CD4-positive, alpha-beta T cell treated with Interferon gamma for 1 hour (primary cell): ENCODE measurements at regions not wholly inside any gene's neighbourhood (a gene's known extent, or its start where the extent isn't known, plus 50 kb on each side); places are given as distances from the start of the nearest gene placed in this dataset.
"Not testable (repeated sequence)": the region's sequence is repeated elsewhere in the genome, so short reads cannot be mapped to it uniquely, and the experiment has no call there.

Experiments
- DNase-seq: peaks from one replicate; pipeline ENCODE4 v3.0.0-alpha.2; 2020

DNA sequence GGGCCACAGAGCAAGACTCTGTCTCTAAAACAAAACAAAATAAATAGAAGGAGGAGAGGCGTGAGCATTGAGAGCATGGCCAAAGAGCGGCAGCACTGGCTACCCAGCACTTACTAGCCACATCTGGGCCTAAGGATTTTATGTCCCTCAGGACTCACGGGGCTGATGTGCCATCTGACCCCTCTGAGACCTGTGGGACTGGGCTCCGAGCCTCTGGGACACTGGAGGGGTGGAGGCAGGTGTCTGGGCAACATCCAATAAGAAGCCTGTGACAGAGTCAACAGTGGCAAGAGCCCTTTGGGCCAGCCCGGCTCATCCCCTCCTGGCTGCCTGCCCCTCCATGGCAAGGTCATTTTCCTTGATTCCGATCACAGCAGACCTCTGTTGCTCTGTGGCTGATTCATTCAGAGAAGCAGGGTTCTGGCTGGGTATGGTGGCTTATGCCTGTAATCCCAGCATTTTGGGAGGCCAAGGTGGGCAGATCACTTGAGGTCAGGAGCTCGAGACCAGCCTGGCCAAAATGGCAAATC is 60.7 kb downstream of the RRM2 start:
- DNase-seq: no peak

DNA sequence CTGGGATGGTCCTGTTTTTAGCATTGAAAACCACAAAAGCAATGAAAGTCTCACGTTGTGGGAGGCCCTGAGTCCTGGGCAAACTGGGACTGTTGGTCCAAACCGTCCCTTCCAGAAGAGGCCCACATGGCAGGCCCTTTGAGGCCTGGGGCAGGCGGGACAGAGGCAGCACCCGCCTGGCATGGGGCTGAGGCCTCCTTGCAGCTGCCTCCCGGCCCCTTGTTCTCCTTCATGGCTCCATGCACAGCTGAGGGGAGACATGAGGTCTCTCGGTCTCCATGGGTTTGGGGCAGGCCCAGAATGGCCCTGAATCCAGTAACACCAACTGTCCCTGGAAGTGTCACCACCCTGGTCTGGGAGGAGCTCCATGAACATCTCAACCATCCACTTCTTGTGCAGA is 61.9 kb downstream of the RRM2 start:
- no peak for DNase-seq

DNA sequence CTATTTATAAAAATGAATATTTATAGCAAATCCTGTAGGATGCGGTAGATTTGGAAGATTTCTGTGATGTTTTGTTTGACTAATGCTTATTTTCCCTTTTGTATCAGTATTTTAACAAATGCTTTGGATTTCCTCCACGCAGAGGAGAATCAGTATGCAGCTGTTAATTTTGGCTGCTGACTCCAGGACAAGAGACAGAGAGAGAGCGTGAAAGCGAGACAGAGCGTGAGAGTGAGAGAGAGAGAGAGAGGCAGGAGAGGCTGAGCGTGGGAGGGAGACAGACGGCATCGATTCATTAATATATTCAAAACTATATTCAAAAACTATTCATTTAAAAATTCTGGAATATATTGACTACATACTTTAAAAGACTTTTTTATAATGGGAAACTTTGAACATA is 62.5 kb downstream of the RRM2 start:
- no peak for DNase-seq

DNA sequence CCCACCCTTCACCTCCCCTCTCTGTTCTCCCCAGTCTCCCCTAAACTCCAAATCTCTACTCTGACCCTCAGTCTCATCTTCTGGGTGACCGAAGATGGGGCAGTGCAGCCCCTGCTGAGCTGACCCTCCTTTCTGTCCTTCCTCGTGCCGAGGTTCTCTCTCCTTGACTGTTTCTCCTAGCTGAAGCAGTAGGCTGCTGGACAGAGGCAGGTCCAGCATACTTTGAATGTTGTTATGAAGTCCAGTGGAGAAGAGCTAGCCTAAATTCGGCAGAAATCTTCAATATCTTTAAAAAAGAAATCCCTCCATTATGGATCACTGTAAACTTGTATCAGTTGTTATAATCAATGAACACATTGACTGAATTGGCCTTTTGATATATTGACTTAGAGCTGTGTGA is 63.2 kb downstream of the RRM2 start:
- DNase-seq: no peak

DNA sequence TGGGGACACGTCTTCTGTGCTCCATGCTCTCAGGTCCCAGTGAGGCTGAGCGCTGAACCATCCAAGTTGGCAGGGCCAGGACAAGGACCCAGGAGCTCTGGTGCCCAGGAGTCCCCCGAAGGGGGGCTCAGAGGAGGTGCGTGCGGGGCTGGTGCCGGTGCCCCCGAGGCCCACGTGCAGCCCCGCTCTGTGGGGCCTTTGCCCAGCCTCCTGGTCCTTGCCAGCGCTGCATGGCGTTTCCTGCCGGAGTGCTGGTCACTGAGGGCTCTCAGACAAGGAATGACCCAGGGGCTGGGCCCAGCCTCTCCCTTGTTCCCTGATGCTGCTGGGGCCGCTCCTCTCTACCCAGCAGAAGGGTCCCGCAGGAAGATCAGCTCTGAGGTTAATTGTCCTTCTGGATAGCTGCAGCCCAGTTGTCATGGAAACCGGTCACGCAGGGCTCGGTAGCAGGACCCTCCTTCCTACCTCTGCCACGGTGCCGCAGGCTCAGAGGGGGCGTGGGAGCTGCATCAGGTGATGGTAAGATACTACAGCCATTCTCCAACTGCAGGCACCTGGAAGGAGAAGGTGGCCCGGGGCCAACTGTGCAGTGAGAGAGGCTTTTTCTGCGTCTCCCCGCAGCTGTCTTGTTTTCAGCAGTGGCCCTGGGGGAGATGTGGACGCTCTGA is 64.5 kb downstream of the RRM2 start:
- DNase-seq: no peak

DNA sequence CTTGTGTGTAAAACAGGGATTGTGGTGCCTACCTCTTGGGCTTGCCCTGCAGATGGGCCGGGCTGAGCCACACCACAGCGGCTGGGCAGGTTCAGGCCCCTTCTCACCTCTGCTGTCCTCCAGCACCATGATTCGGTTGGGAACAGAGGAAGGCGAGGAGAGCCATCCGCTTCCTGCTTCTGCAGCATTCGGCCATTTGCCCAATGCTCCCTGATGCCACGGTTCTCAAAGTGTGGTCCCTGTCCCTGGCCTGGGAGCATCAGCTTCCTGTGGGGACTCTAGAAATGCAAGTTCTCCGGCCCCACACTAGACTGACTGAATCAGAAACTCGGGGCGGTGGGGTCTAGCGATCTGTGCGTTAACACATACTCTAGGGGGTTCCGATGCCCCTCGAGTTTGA is 65.1 kb downstream of the RRM2 start:
- DNase-seq: no peak

DNA sequence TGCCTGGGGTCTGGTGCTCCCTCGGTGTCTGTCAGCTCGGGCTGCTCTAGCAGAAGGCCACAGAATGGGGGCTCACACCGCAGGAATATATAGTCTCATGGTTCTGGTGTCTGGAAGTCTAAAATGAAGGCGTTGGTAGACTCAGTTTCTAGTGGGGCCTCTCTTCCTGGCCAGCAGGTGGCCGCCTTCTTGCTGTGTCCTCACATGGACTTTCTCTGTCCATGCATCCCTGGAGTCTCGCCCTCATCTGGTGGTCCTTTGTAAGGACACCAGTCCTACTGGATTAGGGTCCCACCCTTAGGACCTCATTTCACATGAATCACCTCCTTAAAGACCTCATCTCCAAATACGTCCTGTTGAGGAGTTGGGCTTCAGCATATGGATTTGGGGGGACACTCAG is 65.7 kb downstream of the RRM2 start:
- DNase-seq: no peak

DNA sequence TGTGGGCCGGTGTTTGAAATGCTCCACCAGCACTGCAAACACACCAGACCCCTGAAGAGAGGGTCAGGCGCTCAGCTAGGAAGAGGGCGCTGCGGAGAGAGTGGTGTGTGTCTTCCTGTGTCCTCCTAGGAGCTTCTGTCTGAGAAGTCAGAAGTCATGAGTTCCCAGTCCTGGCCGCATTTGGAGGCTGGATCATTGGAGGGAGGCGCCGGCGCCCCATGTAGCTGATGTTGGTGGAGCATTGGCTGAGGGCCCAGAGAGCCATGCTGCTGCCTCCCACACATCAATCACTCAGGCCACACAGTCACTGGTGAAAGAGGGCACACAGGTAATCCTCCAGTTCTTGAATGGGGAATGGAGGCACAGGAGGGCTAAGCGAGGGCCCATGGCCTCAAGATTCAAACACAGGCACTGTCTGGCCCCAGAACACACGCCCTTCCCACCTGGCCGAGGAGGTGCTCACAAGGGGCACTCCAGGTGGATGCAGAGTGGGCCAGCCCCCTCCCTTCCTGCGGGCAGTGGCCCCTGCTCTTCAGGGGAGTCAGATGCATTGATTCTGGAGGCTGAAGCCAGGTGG is 66.3 kb downstream of the RRM2 start:
- no peak for DNase-seq

DNA sequence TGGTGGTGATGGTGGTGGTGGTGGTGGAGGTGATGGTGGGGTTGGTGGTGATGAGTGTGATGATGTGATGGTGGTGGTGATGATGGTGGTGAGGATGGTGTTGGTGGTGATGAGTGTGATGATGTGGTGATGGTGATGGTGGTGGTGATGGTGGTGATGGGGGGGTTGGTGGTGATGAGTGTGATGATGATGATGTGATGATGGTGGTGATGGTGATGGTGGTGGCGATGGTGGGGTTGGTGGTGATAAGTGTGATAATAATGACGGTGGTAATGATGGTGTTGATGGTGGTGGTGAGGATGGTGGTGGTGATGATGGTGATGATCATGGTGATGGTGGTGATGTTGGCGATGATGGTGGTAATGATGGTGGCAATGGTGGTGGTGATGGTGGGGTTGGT is 67.7 kb downstream of the RRM2 start:
- DNase-seq: no peak

DNA sequence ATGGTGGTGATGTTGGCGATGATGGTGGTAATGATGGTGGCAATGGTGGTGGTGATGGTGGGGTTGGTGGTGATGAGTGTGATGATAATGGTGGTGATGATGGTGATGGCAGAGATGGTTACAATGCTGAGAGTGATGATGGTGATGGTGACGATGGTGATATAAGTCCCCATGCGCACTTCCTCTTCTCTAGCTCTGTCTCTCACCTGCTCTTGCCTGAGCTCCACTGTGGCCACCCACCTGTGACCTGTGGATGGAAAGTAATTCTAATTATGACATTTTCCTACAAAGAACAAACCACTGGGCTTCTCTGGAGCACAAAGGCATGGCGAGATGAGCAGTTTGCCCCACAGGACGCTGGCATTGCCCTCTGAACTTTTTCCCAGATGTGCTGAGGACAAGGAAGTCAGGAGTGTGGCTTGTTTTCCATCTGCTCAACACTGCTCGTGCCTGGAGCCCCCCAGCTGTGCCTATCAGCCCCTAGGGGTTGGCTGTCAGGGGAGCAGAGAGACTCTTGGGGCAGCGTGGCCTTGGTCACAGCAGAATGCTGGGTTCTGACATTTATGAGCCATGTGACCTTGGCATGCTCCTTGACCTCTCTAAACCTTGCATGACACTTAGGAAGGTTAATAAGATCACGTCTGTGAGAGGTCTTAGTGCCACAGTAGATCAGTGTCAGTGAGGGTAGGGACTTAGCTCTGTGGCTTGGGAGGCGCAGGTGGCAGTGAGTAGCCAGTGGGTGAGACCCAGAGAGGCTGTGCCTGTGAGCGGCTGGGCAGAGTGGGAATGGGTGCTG is 68.4 kb downstream of the RRM2 start:
- no peak for DNase-seq

DNA sequence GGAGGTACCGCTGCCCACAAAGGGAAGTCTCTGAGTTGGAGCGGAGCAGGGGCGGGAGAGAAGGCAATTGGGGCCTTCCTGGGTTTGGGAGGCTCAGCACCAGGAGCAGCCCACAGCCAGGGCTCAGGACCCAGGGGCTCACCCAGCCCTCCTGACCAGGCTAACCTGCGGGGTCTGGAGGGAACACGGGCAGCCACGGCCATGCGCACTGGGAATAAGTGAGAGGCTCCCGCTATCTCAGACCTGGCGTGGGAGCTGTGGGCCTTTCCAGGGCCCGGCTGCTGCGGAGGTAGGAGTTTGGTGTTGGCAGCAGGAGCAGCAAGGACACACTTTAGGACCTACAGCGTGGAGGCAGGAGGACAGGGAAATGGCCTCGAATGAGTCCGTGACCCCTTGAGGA is 69.0 kb downstream of the RRM2 start:
- no peak for DNase-seq

DNA sequence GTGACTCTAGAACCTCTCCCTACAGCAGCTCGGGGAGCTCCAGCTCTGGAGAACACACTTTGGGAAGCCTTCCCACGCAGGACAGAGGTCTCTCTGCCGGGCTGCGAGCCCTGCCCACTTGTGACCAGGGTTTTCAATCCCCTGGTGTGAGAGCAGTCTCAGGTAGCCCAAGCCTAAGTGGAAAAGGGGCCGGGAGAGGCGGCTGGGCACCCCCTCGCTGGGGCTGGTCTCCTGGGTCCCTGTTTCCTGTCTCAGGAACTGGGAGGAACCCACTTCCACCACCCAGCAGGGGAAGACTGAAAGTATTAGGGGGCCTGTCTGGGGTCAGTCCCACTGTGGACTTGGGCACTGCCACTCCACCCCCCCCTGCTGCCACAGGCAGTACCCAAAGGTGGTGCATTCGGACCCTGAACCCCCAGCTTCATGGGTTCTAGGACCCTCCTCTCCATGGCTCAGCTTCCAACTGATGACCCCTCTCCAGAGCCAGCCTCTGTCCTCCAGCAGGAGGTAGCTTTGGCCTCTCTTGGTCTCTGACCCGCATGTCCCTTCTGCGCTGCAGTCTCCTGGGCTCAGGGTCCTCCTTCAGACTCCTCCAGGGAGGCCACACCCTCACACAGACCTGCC is 70.0 kb downstream of the RRM2 start:
- DNase-seq: no peak

DNA sequence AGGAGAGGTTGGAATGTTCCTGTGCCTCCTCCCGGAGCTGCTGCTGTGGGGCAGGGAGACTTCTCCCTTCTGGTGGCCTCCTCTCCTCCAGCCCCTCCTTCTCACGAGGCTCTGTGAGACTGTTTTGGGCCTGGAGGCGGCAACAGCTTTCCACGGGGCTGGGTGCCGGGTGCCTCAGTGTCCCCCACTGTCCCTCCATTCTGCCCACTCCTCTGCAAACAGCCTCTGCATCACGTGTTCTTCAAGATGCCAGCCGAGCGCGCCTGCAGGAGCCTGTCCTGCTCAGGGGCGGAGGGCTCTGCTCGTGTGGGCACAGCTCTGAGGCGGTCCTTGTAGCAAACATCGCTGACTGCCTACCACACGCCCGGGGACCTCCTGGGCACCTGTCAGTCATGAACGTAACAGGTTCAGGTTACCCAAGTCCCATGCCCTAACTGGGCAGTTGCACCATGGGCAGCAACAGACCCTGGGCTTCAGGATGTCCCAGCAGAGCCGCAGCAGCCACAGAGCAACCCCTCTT is 70.8 kb downstream of the RRM2 start:
- DNase-seq: no peak

DNA sequence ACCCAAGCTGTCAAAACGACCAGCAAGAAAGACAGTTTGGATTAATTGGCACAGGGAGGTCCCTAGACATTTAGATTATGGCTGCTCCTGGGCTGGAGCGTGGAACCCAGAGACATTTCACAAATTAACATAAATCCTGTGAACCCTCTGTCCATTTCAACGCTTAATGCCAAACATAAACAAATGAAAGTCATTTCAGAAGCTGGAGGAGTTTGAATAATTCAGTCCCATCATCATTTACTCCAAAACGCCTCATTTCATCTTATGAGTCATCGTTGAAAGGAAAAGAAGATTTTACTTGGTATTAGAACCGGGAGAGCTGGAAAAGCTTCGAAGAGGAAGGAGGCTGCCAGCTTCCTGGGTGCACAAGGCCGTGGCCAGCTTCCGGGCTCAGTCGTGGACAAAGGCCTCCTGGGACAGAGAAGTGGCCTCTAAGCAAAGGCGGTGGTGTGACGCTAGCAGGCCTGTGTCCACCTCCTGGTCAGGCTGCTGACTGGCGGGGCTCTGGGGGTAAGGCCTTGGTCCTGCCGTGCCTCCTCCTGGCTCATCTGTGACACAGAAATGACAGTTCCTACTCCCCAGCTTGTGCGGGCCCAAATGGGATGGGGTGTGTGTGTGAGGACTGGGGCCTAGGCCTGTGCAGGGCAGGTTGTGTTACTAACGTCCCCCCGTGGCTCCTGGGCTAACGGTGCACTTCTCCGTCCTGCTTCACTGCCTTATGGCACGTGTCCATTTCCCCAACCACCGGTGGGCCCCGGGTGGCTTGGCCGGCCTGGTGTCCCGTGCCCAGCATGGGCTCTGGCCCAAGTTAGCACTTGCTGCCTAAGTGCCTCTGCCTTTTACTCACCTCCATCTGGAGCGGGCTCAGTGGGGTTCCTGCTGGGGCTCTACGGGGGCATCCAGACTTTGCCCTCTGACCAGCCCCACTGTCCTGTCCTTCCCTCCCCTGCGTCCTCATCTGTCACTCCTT is 71.6 kb downstream of the RRM2 start:
- no peak for DNase-seq

DNA sequence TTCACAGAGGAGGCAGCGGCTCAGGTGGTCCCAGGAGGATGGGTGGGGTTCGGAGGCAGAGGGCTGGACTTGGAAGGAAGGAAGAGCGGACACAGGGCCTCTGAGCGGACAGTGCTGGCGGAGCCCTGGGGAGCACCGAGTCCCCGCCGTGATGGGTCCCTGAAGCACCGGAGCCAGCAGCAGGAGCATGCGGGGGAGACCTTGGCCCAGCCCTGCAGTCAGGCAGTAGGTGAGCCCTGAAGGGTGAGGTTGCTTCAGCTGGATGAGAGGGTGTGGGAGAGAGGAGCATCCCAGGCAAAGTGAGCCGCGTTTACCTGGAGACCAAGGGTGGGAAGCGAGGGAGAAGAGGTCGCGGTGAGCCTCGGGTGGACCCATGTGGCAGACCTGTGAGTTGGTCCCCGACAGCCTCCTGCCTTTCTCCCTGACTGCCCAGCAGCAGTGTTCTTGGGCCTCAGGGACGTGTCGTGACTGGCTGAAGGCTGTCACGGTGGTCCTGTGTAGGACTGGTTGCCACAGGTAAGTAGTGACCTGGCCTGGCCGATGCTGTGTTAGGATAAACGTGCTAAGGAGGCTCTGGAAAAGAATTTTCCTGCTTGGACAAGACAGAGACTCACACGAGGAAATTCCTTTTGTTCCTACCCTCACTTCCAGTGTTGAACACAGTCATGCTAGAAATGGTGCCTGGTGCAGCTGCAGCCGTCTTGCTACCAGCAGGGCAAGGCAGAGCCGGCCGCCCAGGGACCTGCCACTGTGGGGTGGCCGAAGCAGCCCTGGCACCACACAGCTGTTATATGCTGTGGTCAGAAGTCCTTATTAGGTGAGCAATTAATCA is 73.0 kb downstream of the RRM2 start:
- no peak for DNase-seq

DNA sequence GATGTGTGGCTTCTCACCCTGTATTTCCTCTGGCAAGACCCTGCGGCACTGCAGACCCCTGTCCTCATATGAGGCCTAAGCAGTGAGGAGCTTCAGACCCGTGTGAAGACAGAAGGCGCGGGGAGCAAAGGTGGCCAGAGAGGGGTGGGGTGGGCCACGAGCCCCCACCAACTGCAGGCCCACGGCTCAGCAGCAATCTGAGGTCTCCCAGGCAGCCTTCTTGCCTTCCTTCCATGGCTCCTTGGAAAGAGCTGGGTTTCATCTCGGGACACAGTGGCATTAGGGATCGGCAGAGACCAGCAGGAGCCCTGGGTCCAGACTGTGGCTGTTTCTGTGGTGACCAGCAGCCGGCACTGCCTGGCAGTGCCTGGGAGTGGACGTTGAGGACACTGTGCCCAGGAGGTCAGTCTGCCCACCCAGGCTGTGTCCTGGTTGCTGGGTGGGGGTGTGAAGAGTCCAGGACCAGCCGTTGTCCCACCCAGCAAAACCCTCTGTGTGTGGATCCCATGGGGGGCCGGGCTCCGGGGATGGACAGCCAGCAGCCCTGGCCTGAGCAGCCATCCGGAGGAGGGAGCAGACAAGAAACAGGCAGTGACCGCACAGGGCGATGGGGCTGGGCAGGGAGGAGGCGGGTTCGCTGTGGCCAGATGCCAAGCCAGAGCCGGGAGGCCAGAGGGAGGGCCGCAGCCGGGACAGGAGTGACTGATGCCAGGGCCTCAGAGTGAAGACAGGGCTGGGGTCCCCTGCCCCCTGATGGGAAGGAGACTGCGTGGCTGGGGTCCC is 73.8 kb downstream of the RRM2 start:
- DNase-seq: no peak

DNA sequence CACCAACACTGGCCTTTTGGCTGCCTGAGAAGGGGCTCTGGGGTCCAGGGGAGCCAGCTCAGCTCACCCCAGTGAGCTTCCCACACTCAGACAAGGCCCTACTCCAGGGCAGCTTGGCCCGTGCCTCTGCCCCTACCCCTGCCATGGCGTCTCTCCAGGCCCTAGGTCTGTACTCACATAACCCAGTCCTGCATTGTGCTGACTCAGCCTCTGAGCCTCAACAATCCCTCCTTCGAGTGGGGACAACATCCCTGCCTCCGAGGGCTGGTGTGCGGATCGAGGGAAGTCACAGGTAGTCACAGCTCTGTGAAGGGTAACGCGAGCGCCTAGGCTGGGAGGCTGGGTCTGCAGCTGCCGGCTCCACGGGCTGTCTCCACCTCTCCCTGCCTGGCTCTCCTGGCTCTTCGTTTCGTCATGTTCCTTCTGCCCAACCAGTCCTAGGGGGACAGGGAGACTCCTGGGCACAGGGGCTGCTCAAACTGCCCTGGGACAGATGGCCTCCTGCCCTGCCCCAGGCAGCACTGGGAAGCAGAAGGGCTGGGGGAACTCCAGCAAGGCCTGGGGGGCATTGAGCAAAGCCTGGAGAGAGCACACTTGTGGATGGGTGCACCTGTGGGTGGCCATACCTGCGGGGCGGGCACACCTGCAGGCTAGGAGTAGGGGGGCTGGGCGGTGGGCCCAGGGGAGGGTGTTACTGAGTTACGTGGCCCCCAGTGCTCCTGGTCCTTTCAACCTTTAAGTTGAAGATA is 74.6 kb downstream of the RRM2 start:
- DNase-seq: no peak

DNA sequence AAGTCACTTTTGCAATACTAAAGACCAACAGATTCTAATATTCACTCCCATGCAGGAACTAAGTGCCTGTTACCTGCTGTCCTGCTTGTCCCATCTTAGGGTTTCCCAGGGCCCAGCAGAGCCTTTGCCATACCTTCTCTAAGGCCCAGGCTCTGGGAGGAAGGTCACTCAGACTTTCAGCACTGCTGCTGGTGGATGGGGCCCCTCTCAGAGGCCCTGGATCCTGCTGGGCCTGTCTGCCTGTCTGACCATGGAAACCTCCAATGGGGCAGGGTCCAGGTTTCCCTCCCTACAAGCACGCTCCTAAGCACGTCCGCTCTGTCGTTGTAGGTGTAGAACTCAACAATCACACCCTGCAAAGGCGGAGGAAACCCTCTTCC is 75.1 kb downstream of the RRM2 start:
- DNase-seq: no peak

DNA sequence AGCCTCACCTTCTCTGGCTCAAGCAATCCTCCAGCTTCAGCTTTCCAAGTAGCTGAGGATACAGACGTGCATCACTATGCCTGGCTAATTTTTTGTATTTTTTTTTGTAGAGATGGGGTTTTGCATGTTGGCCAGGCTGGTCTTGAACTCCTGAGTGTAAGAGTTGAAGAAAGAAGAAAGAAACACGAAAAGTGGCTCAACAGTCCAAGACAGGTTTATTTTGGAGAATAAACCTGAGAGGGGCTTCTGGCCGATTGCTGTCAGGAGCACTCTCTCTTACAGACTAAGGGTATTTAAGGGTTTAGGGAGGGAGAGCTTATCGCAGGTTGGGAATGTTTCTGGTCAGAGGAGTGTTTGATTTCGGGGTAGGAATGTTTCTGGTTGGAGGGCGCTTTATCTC is 75.9 kb downstream of the RRM2 start:
- not testable (repeated sequence) for DNase-seq

DNA sequence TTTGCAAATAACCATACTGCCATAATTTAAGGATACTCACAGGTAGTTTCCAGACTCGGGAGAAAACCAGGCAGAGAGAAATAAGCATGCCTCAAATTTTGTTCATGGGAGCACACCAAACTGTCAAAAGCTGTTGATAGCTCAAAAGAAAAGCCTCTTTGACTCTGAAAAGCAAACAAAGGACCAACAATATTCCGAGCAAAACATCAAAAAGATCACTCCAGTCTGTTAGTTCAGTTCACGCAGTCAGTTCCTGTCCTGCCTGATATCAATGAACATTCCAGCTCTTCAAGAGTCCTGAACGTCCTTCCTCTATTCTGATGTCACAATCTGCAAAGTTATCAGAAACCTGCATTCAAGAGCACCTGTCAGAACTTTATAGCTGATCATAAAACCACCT is 78.7 kb downstream of the RRM2 start:
- DNase-seq: no peak
